G401.6 (cell line): ENCODE measurements at regions not wholly inside any gene's neighbourhood (a gene's known extent, or its start where the extent isn't known, plus 50 kb on each side); places are given as distances from the start of the nearest gene placed in this dataset.
"Not testable (repeated sequence)": the region's sequence is repeated elsewhere in the genome, so short reads cannot be mapped to it uniquely, and the experiment has no call there.

ENCODE experiments used
- FAIRE-seq: peaks from 2 replicates; lab custom pipeline; 2012; peaks lifted over from hg19 to GRCh38; lab: Jason Lieb, UNC

DNA sequence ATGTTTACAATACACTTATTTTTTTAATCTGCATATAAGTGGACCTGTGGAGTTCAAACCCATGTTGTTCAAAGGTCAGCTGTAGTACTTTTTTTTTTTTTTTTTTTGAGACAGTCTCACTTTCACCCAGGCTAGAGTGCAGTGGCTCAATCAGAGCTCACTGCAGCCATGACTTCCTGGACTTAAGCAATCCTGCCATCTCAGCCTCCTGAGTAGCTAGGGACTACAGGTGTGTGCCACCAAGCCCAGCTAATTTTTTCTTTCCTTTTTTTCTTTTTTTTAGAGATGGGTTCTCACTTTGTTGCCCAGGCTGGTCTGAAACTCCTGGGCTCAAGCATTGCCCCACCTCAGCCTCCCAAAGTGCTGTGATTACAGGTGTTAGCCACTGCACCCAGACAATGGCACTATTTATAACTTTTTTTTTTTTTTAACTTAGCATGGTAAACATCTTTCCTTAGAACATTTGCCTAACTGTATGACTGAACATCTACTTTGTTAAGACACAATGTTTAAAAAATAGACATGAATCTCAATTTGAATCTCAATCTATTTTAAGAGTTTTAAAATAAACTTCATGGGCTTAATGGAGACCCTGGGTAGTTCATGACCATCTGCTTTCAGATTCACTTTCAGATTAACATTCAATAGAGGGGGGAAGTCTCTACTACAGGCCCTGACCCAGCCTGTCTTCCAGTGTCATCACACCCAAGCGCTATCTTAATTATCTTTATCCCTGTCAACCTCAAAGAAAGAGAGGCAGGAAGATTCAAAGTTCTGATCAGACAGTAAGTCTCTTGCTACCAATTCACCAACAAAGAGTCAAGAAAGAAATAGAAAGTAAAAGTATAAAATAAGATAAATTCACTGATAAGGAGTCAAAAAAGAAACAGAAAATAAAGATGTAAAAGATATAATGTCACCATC is 97.7 kb upstream of the DOCK9 start:
- FAIRE-seq = no peak

GRCh38 chr13:99078017-99078771 is 100.3 kb upstream of the DOCK9 start:
- FAIRE-seq = no peak

DNA sequence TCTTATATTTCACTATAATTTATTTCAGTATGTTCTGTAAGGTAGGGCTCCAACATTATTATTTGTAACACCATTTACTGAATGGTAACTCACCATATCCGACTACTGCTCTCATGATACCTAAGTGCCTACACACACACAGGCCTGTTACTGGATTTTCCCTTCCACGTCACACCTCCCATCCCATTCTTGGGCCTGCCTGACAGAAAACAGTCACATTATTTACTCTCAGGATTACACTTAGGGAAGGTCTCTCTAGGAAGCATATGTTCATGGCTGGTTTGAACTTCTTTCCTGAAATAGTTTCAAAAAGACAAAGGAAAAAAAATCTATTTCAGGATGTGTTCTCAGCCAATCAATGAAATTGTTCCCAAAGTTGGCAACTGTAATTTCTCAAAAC is 102.3 kb upstream of the DOCK9 start:
- FAIRE-seq = no peak

GRCh38 chr13:99083981-99084380 is 106.1 kb upstream of the DOCK9 start:
- FAIRE-seq = no peak

- FAIRE-seq = no peak
These were observed 107.4 kb upstream of the DOCK9 start for GRCh38 chr13:99085139-99085807.

DNA sequence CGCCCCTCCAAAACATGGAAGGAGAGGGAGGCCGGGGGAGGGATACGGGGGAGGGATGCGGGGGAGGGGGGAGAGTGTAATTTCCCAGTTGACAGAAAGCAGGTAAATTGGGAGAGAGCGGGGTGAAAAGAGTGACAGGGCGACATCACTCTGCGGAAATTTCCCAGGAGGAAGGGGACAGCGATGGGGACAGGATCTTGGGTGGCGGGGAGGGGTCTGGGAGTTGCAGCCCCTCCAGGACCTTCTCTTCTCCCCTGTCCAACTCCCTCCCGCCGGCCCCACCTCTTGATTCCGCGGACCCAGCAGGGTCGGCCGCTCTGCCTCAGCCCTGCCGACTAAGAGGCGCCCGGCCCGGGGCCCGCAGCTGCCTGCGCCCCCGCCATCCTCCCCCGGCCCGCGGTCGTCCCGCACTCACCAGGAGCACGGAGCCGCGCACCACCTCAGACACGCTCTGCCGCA is 108.0 kb upstream of the DOCK9 start:
- FAIRE-seq = no peak

DNA sequence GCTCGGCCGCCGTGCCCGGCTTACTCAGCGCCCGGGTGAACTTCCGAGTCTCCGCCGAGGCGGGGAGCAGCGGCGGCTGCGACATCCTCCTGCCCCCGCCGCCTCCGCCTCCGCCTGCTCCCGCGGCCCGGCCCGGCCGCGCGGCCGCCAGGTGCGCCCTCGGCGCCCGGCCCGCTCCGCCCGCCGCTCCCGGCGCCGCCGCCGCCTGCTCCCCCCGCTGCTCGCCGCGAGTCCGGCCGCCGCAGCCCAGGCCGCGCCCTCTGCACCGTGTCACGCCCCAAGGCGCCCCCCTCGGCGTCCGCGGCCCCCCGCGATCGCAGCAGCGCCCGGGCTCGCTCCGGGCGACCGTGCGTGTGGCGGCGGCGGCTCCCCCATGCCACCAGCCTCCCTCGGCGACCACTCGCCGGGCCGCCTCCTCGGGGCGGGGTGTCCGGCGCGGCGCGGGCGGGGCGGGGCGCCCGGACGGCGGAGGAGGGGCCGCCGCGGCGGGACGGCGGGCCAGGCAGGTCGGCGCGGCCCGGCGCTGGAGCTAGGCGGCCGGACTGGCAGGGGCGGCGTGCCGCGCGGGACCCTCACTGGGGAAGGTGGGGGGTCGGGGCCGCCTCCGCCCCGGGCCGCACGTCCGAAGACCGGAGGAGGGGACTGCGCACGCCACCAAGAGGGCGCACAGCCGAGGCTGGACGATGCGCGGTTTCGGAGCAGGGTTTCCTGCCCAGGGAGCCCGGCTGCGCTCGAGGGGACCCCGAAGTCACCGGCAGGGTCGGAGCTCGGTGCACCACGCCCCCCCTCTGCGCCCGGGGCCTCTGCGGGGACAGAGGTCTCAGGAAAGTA is 108.6 kb upstream of the DOCK9 start:
- FAIRE-seq = no peak

DNA sequence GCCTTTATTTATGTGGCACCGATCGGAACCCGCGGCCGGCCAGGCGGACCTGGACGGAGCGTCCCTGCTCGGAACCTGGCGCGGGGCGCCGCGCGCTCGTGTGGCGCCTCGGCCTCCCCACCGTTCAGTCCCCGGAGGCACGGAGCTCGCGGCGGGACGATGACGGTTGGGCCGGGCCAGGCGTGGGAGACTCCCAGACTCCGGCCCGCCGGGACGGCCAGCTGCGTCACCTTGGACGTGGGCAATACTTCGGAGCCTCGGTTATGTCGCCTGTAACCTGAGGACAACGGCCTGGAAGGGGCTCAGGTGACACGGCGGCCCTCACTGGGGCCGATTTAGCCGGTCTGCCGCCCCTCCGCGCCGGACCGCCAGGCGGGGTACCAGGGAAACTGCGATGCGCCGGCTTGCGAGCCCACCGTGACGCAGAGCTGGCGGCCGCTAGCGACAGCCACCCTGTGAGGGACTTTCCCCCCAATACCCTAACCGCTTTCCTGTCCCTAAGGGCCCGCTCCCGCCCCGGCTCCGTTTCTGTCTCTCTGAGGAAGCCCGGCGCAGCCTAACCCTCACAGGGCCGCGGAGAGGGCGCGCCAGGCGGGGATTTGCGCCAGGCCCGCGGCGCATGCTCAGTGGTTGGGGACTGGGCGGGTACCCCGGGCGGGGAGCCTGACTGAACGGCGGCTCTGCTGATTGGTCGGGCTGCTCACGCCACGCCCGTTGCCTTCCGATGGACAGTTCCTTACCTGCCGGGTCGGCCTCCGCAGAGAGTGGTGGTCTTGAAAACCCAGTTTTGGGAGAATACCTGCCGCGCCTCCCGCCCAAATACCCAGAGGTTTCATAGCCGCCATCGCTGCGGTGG is 109.5 kb upstream of the DOCK9 start:
- FAIRE-seq = peak; percentile 89

- FAIRE-seq = no peak
These were observed 110.2 kb upstream of the DOCK9 start for GRCh38 chr13:99087954-99088491.

DNA sequence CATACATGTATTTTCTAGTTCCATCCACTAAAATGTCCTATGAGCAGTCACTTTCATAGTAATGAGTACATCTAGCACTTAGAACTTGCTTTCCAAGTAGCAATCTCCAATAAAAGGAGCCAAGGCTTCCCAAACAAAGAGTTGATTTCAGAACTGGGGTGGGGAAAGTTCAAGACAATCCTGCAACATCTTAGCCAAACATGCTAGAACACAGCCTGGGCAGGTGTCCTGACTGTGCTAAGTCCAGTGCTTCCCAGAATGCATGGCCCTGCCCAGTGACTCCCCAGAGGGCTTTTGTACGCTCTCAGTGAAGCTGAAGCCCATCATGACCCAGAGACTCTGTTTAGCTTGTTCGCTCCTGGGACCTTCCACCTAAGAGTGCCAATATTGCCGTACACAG is 106.7 kb upstream of the UBAC2 start:
- no peak for FAIRE-seq

- FAIRE-seq = not testable (repeated sequence)
These were observed 98.8 kb upstream of the UBAC2 start for GRCh38 chr13:99101831-99102230.

DNA sequence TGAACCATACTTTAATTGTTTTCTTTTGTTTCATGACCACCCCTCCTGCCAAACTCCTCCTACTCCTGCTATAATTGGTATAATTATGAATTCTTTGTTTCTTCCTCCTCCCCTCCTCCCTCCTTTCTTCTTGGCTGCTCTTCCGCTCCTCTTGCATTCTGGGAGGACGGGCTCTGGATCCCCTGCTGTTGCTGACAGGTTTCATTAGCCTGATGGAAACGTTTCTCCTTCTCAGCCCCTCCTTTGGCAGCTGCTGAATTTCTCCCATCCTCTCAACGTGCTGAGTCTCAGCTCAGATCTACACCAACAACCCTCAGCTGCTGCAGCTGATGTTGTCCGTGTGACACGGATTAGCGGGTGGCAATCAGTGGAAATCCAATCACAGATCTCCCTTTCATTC is 97.1 kb upstream of the UBAC2 start:
- FAIRE-seq = no peak

DNA sequence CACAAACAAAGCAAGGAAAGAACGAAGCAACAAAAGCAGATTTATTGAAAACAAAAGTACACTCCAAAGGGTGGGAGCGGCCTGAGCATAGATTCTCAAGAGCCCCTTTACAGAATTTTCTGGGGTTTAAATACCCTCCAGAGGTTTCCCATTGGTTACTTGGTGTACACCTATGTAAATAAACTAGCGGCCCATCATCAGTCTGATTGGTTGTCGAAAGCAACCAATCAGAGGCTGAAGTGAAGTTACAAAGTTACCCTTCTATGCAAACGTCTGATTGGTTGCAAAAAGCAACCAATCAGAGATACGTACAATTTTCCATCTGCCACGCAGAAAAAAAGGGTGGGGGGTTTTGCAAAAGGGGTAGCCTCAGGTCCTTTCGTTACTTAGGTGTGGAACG is 96.3 kb upstream of the UBAC2 start:
- FAIRE-seq = no peak

GRCh38 chr13:99105160-99105559 is 95.5 kb upstream of the UBAC2 start:
- FAIRE-seq = no peak

GRCh38 chr13:99113351-99113750 is 87.3 kb upstream of the UBAC2 start:
- no peak for FAIRE-seq

DNA sequence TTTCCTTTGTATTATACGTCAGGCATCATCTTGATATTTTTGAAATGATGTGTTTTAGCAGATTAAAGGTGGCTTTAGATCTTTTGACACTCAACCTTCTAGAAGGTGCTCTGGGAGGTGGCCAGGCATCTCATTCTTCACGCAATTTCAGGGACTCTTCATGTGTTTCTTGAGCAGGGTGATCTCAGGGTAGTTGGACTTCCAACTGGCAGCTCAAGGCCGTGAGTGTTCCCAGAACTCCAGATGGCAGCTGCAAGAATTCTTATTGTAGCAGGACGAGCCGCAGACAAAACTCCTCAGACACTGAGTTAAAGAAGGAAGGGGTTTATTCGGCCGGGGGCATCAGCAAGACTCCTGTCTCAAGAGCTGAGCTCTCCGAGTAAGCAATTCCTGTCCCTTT is 82.5 kb upstream of the UBAC2 start:
- no peak for FAIRE-seq

DNA sequence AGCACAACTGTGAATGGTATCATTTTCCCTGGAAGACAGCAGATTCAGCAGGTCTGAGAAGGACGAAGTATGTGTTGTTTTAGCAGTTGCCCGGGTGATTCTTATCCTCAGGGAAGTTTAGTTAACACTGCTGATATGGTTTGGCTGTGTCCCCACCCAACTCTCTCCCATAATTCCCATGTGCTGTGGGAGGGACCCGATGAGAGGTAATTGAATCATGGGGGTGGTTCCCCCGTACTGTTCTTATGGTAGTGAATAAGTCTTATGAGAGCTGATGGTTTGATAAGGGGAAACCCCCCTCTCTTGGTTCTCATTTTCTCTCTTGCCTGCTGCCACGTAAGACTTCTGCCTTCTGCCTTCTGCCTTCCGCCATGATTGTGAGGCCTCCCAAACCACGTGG is 81.0 kb upstream of the UBAC2 start:
- FAIRE-seq = no peak

DNA sequence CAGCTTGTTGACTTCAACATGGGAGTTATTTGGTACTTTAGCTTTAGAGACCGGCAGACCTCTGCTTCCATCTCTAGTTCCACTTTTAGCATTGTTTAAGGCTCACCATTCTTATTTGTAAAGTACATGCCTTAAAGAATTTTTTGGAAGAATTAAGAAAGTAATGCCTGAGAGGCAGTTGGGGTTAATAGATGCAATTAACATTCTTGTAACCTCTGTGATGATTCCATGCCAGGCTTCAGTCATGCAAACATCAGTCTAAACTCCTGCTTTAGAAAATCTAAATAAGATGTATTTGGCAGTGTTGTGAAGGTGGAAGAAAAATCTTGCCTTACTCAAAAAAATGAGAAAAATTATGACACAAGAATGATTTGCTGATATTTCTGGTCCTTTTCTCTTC is 79.9 kb upstream of the UBAC2 start:
- no peak for FAIRE-seq

DNA sequence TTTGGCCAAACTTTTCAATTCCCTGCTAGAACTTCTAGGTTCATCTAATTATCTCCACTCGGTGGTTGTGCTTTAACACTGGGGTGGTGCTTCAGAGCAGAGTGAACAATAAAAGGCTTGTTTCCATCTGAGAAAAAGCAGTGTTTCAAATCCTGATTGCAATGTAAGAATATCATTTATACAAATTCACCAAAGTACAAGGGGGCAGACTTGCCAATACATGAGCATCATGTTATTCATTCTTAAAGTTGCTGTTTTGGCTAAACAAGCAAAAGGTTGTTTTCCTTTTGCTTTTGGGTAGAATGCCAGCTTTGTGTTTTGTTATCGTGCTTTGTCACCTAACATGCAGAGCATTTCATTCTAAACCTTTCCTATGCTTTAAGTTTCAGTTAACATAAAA is 78.5 kb upstream of the UBAC2 start:
- no peak for FAIRE-seq

- no peak for FAIRE-seq
These were observed 77.3 kb upstream of the UBAC2 start for GRCh38 chr13:99123101-99124045.
